H1 (cell line): ENCODE measurements at regions not wholly inside any gene's neighbourhood (a gene's known extent, or its start where the extent isn't known, plus 50 kb on each side); places are given as distances from the start of the nearest gene placed in this dataset.

Source experiments
- CTCF ChIA-PET: fragments of 300-600 bp; sonication (Branson Sonifier 250); formaldehyde crosslinking; loops from one replicate; lab custom pipeline; 2021; ENCODE audit not compliant: partially characterized antibody; lab: Charles Lee
- POLR2A ChIA-PET: fragments of 300-600 bp; sonication (Branson Sonifier 250); formaldehyde crosslinking; loops from one replicate; lab custom pipeline; 2021; ENCODE audit warnings: inconsistent platforms; ENCODE audit not compliant: partially characterized antibody; lab: Charles Lee
- DNase-seq, 2 experiments: peaks; one replicate each; pipeline versions ENCODE4 v3.0.0 to v3.0.0-alpha.2; 2010 to 2022; ENCODE audit warnings: low spot score in 2 of 2, low read depth in 1 of 2, mixed read lengths in 1 of 2
- FAIRE-seq: peaks from 2 replicates; lab custom pipeline; 2011; peaks lifted over from hg19 to GRCh38; lab: Jason Lieb, UNC
- H2AFZ ChIP-seq: 2 replicates; pipeline ENCODE4 v1.8.1; 2012; ENCODE audit warnings: low read length, inconsistent platforms
- H2AK5ac ChIP-seq: 2 replicates; pipeline ENCODE4 v1.6.1; 2013; ENCODE audit warnings: low read depth, low read length
- H2BK120ac ChIP-seq: replicated peaks from 2 replicates; pipeline ENCODE3; 2013; ENCODE audit warnings: low read depth, low read length, inconsistent platforms
- H2BK12ac ChIP-seq: 2 replicates; pipeline ENCODE4 v1.6.1; 2013; ENCODE audit warnings: low read depth, low read length
- H2BK15ac ChIP-seq: 2 replicates; pipeline ENCODE4 v1.6.1; 2013; ENCODE audit warnings: low read length
- H2BK20ac ChIP-seq: 2 replicates; pipeline ENCODE4 v1.6.1; 2013; ENCODE audit warnings: low read length
- H2BK5ac ChIP-seq: 2 replicates; pipeline ENCODE4 v1.6.1; 2013; ENCODE audit warnings: low read depth, low read length
- H3K14ac ChIP-seq: 2 replicates; pipeline ENCODE4 v1.6.1; 2013; ENCODE audit warnings: inconsistent platforms; ENCODE audit not compliant: insufficient read length
- H3K18ac ChIP-seq: 2 replicates; pipeline ENCODE4 v1.6.1; 2013; ENCODE audit warnings: low read length; ENCODE audit errors: extremely low read depth
- H3K23ac ChIP-seq: 2 replicates; pipeline ENCODE4 v1.6.1; 2013; ENCODE audit warnings: inconsistent platforms; ENCODE audit not compliant: insufficient read length
- H3K23me2 ChIP-seq: 2 replicates; pipeline ENCODE4 v1.6.1; 2013; ENCODE audit warnings: low read depth, low read length
- H3K27ac ChIP-seq: 2 replicates; pipeline ENCODE4 v1.6.1; 2011; ENCODE audit warnings: low read depth, low read length, inconsistent platforms
- H3K27me3 ChIP-seq, 4 experiments: replicated peaks in 1 of 4; 1 replicate in 1 of 4; 2 replicates in 3 of 4; pipeline versions ENCODE4 v1.6.1 to v1.8.1; 2011 to 2013; ENCODE audit warnings: low read length in 3 of 4, mild to moderate bottlenecking in 3 of 4, inconsistent platforms in 2 of 4, mixed read lengths in 2 of 4, moderate library complexity in 1 of 4; ENCODE audit not compliant: control insufficient read depth in 3 of 4, insufficient read depth in 3 of 4; ENCODE audit errors: extremely low read depth in 1 of 4
- H3K36me3 ChIP-seq, 4 experiments: 2 replicates each; pipeline versions ENCODE4 v1.6.1 to v1.8.1; 2011 to 2013; ENCODE audit warnings: mild to moderate bottlenecking in 4 of 4, low read length in 3 of 4, moderate library complexity in 2 of 4, control low read depth in 1 of 4, inconsistent platforms in 1 of 4; ENCODE audit not compliant: insufficient read depth in 4 of 4, control insufficient read depth in 2 of 4
- H3K4ac ChIP-seq: replicated peaks from 2 replicates; pipeline ENCODE3; 2013; ENCODE audit warnings: low read length, low read depth, mixed read lengths, inconsistent platforms; ENCODE audit not compliant: insufficient read length
- H3K4me1 ChIP-seq, 4 experiments: replicated peaks in 1 of 4; 1 replicate in 1 of 4; 2 replicates in 3 of 4; pipeline versions ENCODE4 v1.6.1 to v1.8.1; 2011 to 2013; ENCODE audit warnings: low read length in 3 of 4, inconsistent platforms in 2 of 4, mixed read lengths in 1 of 4; ENCODE audit not compliant: insufficient read depth in 4 of 4, control insufficient read depth in 3 of 4
- H3K4me2 ChIP-seq, 2 experiments: 2 replicates each; pipeline versions ENCODE4 v1.6.1 to v1.8.1; 2011 to 2013; ENCODE audit warnings: low read depth in 2 of 2, low read length in 2 of 2, control low read depth in 1 of 2, inconsistent platforms in 1 of 2, mild to moderate bottlenecking in 1 of 2; ENCODE audit not compliant: insufficient read depth in 1 of 2
- H3K4me3 ChIP-seq, 4 experiments: fragments of 200-600, 300-600 bp in 1 of 4; sonication (generic), shearing (Covaris generic), sonication (Bioruptor Twin) in 1 of 4; 2 replicates each; pipeline versions ENCODE4 v1.5.1 to v1.8.1; 2011 to 2016; ENCODE audit warnings: low read length in 4 of 4, low read depth in 3 of 4, control low read depth in 2 of 4, inconsistent platforms in 2 of 4, mild to moderate bottlenecking in 2 of 4, mixed read lengths in 1 of 4, moderate library complexity in 1 of 4; ENCODE audit not compliant: insufficient read depth in 2 of 4; ENCODE audit errors: extremely low read depth in 1 of 4
- H3K56ac ChIP-seq: replicated peaks from 2 replicates; pipeline ENCODE3; 2013; ENCODE audit warnings: low read depth, mild to moderate bottlenecking, mixed read lengths, low read length, inconsistent platforms; ENCODE audit not compliant: insufficient read length
- H3K79me1 ChIP-seq: 2 replicates; pipeline ENCODE4 v1.6.1; 2013; ENCODE audit warnings: low read depth, low read length, control low read depth
- H3K79me2 ChIP-seq, 2 experiments: 2 replicates each; pipeline versions ENCODE4 v1.6.1 to v1.8.1; 2012 to 2013; ENCODE audit warnings: low read length in 2 of 2, mild to moderate bottlenecking in 2 of 2, inconsistent platforms in 1 of 2; ENCODE audit not compliant: insufficient read depth in 2 of 2, control insufficient read depth in 1 of 2
- H3K9ac ChIP-seq, 4 experiments: replicated peaks in 1 of 4; 1 replicate in 1 of 4; 2 replicates in 3 of 4; pipeline versions ENCODE4 v1.6.1 to v1.8.1; 2011 to 2013; ENCODE audit warnings: low read depth in 3 of 4, low read length in 3 of 4, control low read depth in 2 of 4, mild to moderate bottlenecking in 2 of 4, moderate library complexity in 2 of 4, inconsistent platforms in 1 of 4; ENCODE audit errors: extremely low read depth in 1 of 4
- H3K9me3 ChIP-seq, 2 experiments: 2 replicates each; pipeline versions ENCODE4 v1.6.1 to v1.8.1; 2012 to 2013; ENCODE audit warnings: mild to moderate bottlenecking in 2 of 2, moderate library complexity in 2 of 2, control low read depth in 1 of 2, inconsistent platforms in 1 of 2, low read depth in 1 of 2, low read length in 1 of 2, mixed read lengths in 1 of 2; ENCODE audit not compliant: insufficient read depth in 2 of 2
- H4K20me1 ChIP-seq, 2 experiments: replicated peaks in 1 of 2; 2 replicates each; pipeline versions ENCODE3 to v1.8.1; 2011 to 2013; ENCODE audit warnings: inconsistent platforms in 2 of 2, low read length in 2 of 2, mild to moderate bottlenecking in 1 of 2; ENCODE audit not compliant: insufficient read depth in 2 of 2, control insufficient read depth in 1 of 2
- H4K5ac ChIP-seq: 2 replicates; pipeline ENCODE4 v1.6.1; 2013; ENCODE audit warnings: low read length, low read depth, mixed read lengths, inconsistent platforms; ENCODE audit not compliant: insufficient read length
- H4K8ac ChIP-seq: 2 replicates; pipeline ENCODE4 v1.8.0; 2013; ENCODE audit warnings: mild to moderate bottlenecking, moderate library complexity, low read length, inconsistent platforms; ENCODE audit not compliant: insufficient read depth; ENCODE audit errors: extremely low read depth
- H4K91ac ChIP-seq: replicated peaks from 2 replicates; pipeline ENCODE3; 2013; ENCODE audit warnings: low read length, mixed read lengths, inconsistent platforms; ENCODE audit not compliant: insufficient read length
- EP300 ChIP-seq, 2 experiments: IDR thresholded peaks; 1 replicate in 1 of 2; 2 replicates in 1 of 2; pipeline ENCODE4 v1.6.1; 2011 to 2012; ENCODE audit warnings: low read depth in 2 of 2, low read length in 2 of 2, mild to moderate bottlenecking in 2 of 2, borderline replicate concordance in 1 of 2, inconsistent platforms in 1 of 2, moderate library complexity in 1 of 2
- JUND ChIP-seq: IDR thresholded peaks from 2 replicates; pipeline ENCODE4 v1.6.1; 2011; ENCODE audit warnings: mild to moderate bottlenecking, improper control_type of control experiment, low read length
- MAFK ChIP-seq: IDR thresholded peaks from 2 replicates; pipeline ENCODE4 v1.6.1; 2012; ENCODE audit warnings: low read depth, mild to moderate bottlenecking, improper control_type of control experiment, low read length
- POLR2A ChIP-seq, 2 experiments: IDR thresholded peaks; 1 replicate in 1 of 2; 2 replicates in 1 of 2; pipeline ENCODE4 v1.6.1; 2011; ENCODE audit warnings: low read depth in 2 of 2, low read length in 2 of 2, mild to moderate bottlenecking in 2 of 2; ENCODE audit errors: control extremely low read depth in 1 of 2
- POU5F1 ChIP-seq: IDR thresholded peaks from 2 replicates; pipeline ENCODE4 v1.6.1; 2011; ENCODE audit warnings: low read depth, mild to moderate bottlenecking, low read length, moderate library complexity
- SUZ12 ChIP-seq: fragments of 200-600 bp; sonication (generic); IDR thresholded peaks from 2 replicates; pipeline ENCODE4 v1.6.1; 2012; ENCODE audit warnings: mild to moderate bottlenecking, inconsistent platforms, low read length, moderate library complexity, mixed read lengths
- TCF12 ChIP-seq: IDR thresholded peaks from 2 replicates; pipeline ENCODE4 v1.6.1; 2011; ENCODE audit warnings: low read depth, mild to moderate bottlenecking, low read length
- WGBS, 2 experiments: shearing (Covaris generic) in 1 of 2; methylation state at CpG; one replicate each; pipeline versions ENCODE4 v1.1.6 to v1.1.7; 2013 to 2015; ENCODE audit warnings: low lambda C conversion rate in 2 of 2, mixed read lengths in 2 of 2, inconsistent platforms in 1 of 2, low coverage in 1 of 2, missing lambda C conversion rate in 1 of 2; ENCODE audit not compliant: insufficient replicate concordance in 2 of 2, insufficient coverage in 1 of 2, insufficient read length in 1 of 2; ENCODE audit errors: extremely low coverage in 1 of 2, missing lambda C conversion rate in 1 of 2; 5-methylcytosine and 5-hydroxymethylcytosine counted together

DNA sequence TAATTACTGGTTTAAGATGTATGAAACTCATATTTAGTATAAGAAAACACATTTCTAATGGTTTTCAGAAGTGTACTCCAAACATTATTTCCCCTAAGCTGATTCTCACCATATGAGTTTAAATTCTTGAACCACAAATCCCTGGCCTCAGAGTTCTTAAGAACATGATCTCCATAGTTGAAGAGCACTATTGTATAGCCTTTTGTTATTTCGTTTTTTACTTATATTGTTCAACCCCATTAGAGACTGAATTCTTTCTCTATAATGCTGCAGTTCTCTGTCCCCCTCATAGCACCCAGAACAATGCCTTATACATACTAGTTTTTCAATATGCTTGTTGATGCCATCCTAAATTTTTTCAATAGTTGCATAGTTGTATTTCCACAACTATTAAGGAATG lies 85.5 kb upstream of the TMEM17 start:
- POLR2A ChIA-PET: no interaction called here
- H3K27ac ChIP-seq: no peak overlapping the region
- FAIRE-seq: no peak

More for the DNA sequence above, 85.5 kb upstream of the TMEM17 start:
- Histone ChIP-seq H3K9me3 (peaks cover 7 to 10% of the 10 kb centered on the region in 2 experiments), H2BK5ac (no peak overlapping the region), H3K4me1 (peaks cover 0 to 3% (median 0%) of the 10 kb centered on the region in 4 experiments; a peak in 1 of 7 replicates), H3K18ac (no peak overlapping the region), H3K23me2 (no peaks in the 10 kb centered on the region; the same call in 1 of the 2 replicates), H2AFZ (no peak overlapping the region), H4K20me1 (no peaks in the 10 kb centered on the region), H3K27me3 (no peaks in the 10 kb centered on the region), H3K36me3 (peaks cover 0 to 5% (median 0%) of the 10 kb centered on the region in 4 experiments; a peak in 1 of 8 replicates), H3K4ac (no peak overlapping the region), H2BK15ac (no peak overlapping the region), H2BK12ac (no peak overlapping the region), H4K5ac (no peak overlapping the region), H4K8ac (no peak overlapping the region), H2AK5ac (no peak overlapping the region), H3K56ac (no peak overlapping the region), H2BK120ac (no peak overlapping the region), H3K4me3 (no peak overlapping the region), H3K4me2 (no peak overlapping the region), H2BK20ac (no peak overlapping the region), H3K14ac (no peak overlapping the region), H3K23ac (no peak overlapping the region), H4K91ac (no peak overlapping the region), H3K79me2 (no peaks in the 10 kb centered on the region)
- CTCF ChIA-PET: no interaction called here
- WGBS, 2 experiments: 86% methylated on average over 1 of the region's 1 CpG; no CpG with 5 or more reads in 1 of the 2 experiments
- no peak for DNase-seq
- TF ChIP-seq MAFK (no peak), EP300 (IDR thresholded peaks at IDR 0.05; ENCODE audit: borderline replicate concordance in 1 of 2, low read depth in 2 of 2, low read length in 2 of 2) (no peak), POLR2A (IDR thresholded peaks at IDR 0.05; ENCODE audit: control extremely low read depth in 1 of 2, low read depth in 2 of 2, low read length in 2 of 2) (no peak), TCF12 (no peak), JUND (no peak), SUZ12 (no peak), POU5F1 (no peak)
- TF ChIP-seq, all 59 proteins: peak for 0
- no peak overlapping the region for H3K9ac ChIP-seq
- H3K79me1 ChIP-seq: no peaks in the 10 kb centered on the region
